NAMALWA (cell line): ENCODE measurements at regions not wholly inside any gene's neighbourhood (a gene's known extent, or its start where the extent isn't known, plus 50 kb on each side); places are given as distances from the start of the nearest gene placed in this dataset.

Source experiments
- DNase-seq: peaks from one replicate; pipeline ENCODE4 v3.0.0-alpha.2; 2015; ENCODE audit warnings: low spot score

- no peak for DNase-seq
These were observed 118.2 kb upstream of the RPS23 start for GRCh38 chr5:82396396-82396795.

- no peak for DNase-seq
These were observed 115.8 kb upstream of the RPS23 start for GRCh38 chr5:82393951-82394350.

GRCh38 chr5:82390088-82390487 is 111.9 kb upstream of the RPS23 start:
- no peak for DNase-seq

DNA sequence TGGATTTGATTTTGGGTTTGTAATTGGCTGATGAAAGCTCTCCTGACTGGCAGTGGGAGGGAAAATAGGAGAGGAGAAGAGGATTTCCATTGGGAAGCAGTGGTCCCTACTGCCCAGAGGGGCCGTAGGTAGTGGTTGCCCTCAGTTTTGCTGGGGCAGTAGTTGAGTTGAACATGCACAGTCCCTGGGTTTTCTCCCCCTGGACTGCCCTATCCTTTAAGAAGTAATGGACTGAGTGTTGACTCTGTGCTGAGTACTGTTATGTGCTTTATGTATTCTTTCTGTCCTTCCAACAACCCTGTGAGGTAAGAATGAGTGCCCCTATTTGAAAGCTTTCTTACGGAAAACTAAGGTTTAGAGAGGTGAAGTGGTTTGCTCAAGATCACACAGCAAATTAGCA is 111.2 kb upstream of the RPS23 start:
- DNase-seq: no peak

DNA sequence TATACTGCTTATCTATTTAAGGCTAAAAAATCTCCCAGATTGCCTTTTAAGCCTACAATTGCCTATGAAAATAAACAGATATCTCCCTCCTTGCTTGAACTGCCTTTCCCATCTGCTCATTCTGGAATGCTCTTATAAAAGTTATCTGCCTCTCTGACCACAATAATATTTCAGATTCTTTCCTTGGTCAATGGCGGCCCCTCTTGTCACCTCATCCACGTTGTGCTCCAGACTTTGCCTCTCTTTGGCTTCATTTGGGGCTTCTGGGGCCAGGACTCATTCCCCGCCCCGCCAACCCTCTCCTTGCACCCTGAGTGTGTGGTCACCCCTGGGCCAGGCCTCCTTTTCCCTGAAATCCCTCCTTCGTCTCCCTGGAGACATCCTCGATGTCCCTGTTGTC is 110.0 kb upstream of the RPS23 start:
- no peak for DNase-seq

- DNase-seq: no peak
These were observed 109.6 kb upstream of the RPS23 start for GRCh38 chr5:82387819-82388166.

- DNase-seq: no peak
These were observed 109.1 kb upstream of the RPS23 start for GRCh38 chr5:82387001-82387818.

- no peak for DNase-seq
These were observed 108.4 kb upstream of the RPS23 start for GRCh38 chr5:82386576-82386975.

DNA sequence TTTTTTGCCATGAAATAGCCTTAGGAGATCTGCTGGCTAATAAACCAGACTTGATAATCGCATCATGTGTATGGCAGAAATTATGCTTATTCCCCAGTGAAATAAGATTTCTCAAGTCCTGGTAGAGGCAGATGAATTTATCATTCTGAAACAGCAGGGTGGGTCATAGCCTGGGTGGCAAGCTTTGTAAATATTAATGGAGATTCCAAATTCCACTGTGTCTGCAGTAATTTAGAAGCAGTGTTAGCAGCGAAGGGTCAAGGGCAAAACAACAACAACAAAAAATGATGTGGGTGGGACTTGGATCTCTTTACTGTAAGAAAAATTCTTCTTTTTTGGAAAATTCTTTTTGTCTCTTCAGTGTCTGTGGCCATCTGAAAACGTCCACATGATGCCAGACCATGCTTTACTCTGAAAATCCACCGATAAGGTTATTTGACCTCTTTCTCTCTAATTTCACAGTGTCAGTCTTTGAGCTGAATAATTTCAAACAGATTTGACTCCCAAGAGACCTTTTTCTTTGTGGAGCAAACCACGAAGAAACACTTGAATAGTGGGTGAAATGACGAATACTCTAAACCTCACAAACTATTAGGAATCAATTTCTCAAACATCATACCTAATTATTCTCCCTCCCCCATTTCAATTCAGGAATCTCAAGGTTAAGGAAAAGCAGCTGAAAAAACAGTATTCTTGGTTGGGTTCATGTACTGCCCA is 106.0 kb upstream of the RPS23 start:
- no peak for DNase-seq

DNA sequence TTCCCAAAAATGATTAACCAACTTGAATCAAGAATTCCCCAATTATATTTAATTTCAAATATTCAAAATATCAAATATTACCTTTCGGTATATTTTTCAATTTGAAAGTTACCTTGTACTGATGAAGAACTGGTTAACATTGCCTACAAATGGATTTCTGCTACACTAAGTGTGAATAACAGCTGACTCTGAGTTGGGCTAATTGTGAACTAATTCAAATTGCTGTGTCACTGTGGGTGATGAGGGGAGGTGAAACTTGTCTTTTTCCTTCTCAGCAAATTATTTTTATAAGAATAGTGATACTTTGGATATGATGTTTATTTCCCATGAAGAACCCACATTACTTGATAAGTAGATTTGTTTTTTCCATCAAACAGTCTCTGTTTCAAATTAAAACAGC is 103.4 kb upstream of the RPS23 start:
- DNase-seq: no peak

- no peak for DNase-seq
These were observed 98.2 kb upstream of the RPS23 start for GRCh38 chr5:82376307-82376706.

DNA sequence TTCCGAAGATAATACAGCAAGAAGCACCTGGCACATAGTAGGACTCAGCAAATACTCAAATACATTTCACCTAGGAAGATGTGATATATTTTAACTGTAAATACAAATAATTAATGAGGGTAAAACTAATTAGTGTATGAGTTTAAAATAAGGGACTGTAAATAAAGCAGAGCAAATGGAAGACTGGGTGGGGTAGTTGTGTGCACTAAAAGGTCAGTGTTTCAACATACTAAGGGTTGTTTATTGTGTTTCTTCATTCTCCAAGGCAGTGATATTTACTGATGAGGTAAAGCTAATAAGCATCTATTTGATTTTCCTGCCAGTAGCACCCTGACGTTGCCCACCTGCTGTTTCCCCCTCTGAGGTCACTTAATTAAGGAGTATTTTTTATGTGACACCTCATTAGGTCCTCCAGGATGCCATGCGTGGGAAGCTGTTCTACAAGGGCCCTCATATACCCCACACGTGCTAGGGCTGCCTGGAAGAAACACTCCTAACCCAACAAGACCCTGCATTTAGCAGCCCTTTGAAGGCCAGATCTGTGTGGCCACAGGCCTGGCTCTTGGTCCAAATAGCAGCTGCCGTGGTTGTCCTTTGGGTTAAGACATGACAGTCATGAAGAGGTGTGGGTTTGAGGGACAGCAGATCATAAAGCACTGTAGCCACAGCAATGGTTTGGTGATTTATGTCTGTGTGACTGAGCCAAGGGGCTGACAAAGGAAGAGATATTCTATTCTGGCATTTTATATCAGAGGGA is 97.5 kb upstream of the RPS23 start:
- DNase-seq: no peak

- DNase-seq: no peak
These were observed 96.5 kb upstream of the RPS23 start for GRCh38 chr5:82374637-82375036.

DNA sequence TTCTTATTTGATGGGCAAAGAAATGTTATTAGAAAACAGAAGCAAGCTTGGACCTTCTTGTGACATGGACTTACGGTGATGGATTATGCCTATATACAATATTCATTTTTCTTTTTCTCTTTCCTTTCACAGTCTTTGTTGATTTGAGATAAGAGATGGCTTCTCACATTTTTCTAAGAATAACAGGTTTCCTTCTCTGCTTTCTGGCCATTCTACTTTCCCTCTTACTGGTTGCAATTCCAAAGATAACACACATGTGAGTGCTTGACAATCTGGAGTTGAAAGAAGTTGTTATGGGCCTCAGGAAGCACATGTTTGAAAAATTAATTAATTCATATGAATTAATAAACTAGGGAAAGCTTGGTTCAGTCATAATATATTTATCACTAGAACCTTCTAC is 89.8 kb upstream of the RPS23 start:
- no peak for DNase-seq

DNA sequence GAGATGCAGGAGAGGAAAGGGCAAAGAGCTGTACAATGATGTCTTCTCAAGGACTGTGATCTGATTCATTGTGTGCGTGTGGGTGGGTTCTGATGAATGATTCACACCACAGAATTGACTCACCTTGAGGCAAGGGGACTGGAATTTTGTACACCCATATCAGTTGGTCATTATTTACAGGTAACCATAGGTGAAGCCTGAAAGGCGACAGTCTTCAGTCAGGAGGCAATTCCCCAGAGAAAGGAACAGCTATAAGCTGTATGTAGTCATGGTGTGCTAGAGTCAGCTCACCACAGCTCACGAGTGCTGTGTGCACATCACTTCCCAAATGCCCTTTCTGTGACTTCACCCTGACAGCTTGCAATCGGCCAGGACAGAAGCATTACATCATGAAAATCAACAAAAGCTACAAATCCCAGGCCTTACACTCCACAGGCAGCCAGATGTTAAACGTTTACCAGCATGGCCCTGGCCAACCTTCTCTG is 87.6 kb upstream of the RPS23 start:
- DNase-seq: no peak

GRCh38 chr5:82365026-82365425 is 86.9 kb upstream of the RPS23 start:
- no peak for DNase-seq

DNA sequence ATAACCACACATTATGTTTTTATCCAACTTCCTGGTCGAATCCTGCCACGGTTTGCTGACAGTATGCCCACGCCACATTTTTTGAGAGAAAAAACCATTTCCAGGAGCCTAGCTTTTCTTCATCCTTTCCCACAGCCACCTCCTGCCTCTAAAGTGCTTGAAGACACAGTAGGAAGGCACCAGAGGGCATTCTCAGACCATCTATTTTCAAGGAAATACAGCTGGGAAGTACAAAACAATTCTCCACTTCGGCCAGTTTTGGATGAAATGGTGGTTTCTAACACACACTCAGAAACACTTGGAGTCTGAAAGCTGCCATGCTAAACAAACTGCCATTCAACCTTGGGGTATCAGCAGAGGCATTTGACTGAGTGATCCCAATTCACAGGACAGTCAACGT is 86.3 kb upstream of the RPS23 start:
- DNase-seq: no peak

- DNase-seq: no peak
These were observed 85.4 kb upstream of the RPS23 start for GRCh38 chr5:82363524-82363923.

DNA sequence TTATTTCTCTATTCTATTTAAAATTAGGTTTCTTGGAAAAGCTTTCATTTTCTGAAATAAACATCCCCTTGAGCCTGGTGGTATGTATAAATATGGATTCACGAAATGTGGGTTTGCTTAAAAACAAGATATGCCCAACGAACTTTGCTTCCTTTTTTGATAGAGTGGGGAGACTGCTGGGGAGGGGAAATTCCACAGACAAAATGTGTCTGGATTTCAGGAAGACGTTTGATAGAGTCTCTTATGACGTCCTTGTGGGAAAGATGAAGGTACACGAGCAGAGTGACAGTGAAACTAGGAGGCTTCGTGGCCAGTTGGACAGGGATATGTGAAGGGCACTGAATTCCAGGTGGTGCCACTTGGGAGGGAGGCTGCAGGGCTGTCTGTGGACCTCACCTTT is 84.5 kb upstream of the RPS23 start:
- no peak for DNase-seq

DNA sequence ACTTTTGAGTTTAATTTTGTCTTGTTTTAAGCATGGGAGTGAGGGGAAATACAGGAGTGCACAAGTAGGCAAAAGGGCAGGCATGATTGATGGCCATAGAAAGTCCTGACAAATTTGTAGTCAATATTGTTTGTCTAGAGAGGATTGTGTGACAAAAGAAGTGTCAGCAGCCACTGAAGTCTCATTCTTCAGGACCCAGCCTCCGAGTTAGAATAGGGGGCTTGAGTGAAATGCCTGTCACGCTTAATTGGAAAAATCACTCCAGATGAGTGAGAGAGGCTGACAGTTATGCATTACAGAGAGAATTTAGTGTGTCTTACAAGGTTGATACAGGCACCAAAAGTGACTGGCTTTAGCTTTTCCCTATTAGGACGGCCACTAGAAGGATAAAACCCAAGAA is 81.9 kb upstream of the RPS23 start:
- DNase-seq: no peak

- no peak for DNase-seq
These were observed 81.1 kb upstream of the RPS23 start for GRCh38 chr5:82359272-82359671.

DNA sequence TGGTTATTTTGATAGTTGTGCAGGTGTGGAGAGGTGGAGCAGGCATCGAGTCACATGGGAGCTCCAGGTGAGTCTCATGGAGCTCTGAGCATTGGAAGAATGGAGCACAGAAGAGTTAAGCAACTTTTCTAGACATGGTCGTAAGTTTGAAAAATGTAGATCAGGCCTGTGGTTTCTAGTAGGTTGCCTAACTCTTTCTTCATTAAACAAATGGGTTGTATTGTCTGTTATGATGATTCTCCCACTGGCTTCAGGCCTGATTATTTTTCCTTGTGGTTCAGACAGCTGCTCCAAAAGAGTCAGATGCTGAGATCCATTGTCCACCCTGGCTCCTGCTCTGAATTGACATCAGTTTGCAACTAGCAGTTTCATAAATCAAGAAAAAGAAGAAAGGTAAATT is 80.3 kb upstream of the RPS23 start:
- no peak for DNase-seq
